ENCODE measurements at regions not wholly inside any gene's neighbourhood (a gene's known extent, or its start where the extent isn't known, plus 50 kb on each side); places are given as distances from the start of the nearest gene placed in this dataset.
"Not testable (repeated sequence)": the region's sequence is repeated elsewhere in the genome, so short reads cannot be mapped to it uniquely, and the experiment has no call there.

DNA sequence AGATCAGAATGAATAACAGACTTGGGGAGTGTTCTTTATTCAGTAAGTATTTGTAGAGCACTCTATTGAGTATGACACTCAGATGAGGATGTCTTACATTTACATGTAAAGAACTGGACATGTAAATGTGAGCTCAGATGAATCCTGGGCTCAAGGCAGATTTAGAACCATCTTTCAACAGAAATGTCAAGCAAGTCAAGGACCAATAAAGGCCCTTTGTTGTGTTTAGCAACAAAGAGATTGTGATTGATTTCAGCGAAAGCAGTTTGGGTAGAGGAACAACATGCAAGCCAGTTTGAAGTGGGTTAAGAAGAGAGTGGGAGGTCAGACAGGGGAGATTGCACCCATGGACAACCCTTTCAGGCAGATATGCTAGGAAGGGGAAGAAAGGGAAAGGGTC is 194.2 kb upstream of the DNAJC19 start:
- H3K79me2 ChIP-seq (ENCODE audit: insufficient read depth, low read length) = no peaks in the 10 kb centered on the region
- no peaks in the 10 kb centered on the region for H3F3A ChIP-seq (ENCODE audit: insufficient read depth)
- no peaks in the 10 kb centered on the region for H3K9me3 ChIP-seq (ENCODE audit: insufficient read depth, low read length)
- no peak overlapping the region for H3K4me2 ChIP-seq (ENCODE audit: low read depth, low read length, poor library complexity, severe bottlenecking)
- H3K27ac ChIP-seq (ENCODE audit: low read depth, low read length) = no peak overlapping the region
- no peaks in the 10 kb centered on the region for H3K36me3 ChIP-seq (ENCODE audit: low read length)
- no peak overlapping the region for H3K9ac ChIP-seq (ENCODE audit: low read length)
- no peaks in the 10 kb centered on the region for H4K20me1 ChIP-seq (ENCODE audit: low read depth, low read length)
- TF ChIP-seq EZH2phosphoT487 (conservative IDR thresholded peaks at IDR 0.05; ENCODE audit: low read length) = no peak
- TF ChIP-seq, protein P1, sequence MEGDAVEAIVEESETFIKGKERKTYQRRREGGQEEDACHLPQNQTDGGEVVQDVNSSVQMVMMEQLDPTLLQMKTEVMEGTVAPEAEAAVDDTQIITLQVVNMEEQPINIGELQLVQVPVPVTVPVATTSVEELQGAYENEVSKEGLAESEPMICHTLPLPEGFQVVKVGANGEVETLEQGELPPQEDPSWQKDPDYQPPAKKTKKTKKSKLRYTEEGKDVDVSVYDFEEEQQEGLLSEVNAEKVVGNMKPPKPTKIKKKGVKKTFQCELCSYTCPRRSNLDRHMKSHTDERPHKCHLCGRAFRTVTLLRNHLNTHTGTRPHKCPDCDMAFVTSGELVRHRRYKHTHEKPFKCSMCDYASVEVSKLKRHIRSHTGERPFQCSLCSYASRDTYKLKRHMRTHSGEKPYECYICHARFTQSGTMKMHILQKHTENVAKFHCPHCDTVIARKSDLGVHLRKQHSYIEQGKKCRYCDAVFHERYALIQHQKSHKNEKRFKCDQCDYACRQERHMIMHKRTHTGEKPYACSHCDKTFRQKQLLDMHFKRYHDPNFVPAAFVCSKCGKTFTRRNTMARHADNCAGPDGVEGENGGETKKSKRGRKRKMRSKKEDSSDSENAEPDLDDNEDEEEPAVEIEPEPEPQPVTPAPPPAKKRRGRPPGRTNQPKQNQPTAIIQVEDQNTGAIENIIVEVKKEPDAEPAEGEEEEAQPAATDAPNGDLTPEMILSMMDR (IDR thresholded peaks at IDR 0.05; ENCODE audit: insufficient read depth, low read length, poor library complexity, severe bottlenecking) = no peak
- H2AFZ ChIP-seq (ENCODE audit: low read depth, low read length, severe bottlenecking) = no peak overlapping the region
- H3K27me3 ChIP-seq (ENCODE audit: low read length) = no peaks in the 10 kb centered on the region
- no peak overlapping the region for H3K4me3 ChIP-seq (ENCODE audit: insufficient read depth, low read length, poor library complexity, severe bottlenecking)
- no peaks in the 10 kb centered on the region for H3K9me2 ChIP-seq (replicated peaks; ENCODE audit: insufficient read depth, low read length)

DNA sequence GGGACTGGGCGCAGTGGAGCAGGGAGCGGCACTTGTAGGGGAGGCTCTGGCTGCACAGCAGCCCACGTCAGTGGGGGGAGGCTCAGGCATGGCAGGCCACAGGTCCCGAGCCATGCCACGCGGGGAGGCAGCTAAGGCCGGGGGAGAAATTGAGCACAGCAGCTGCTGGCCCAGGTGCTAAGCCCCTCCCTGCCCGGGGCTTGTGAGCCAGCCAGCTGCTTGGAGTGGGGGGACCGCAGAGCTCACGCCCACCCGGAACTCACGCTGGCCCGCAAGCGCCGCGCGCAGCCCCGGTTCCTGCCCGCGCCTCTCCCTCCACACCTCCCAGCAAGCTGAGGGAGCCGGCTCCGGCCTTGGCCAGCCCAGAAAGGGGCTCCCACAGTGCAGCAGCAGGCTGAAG is 193.5 kb upstream of the DNAJC19 start:
- H3K27me3 ChIP-seq (ENCODE audit: low read length); H3K27ac ChIP-seq (ENCODE audit: low read depth, low read length); H3K36me3 ChIP-seq (ENCODE audit: low read length); H3K4me2 ChIP-seq (ENCODE audit: low read depth, low read length, poor library complexity, severe bottlenecking); H3K9me3 ChIP-seq (ENCODE audit: insufficient read depth, low read length); H3K9ac ChIP-seq (ENCODE audit: low read length); H3K79me2 ChIP-seq (ENCODE audit: insufficient read depth, low read length); H3K9me2 ChIP-seq (replicated peaks; ENCODE audit: insufficient read depth, low read length); H3K4me3 ChIP-seq (ENCODE audit: insufficient read depth, low read length, poor library complexity, severe bottlenecking); H3F3A ChIP-seq (ENCODE audit: insufficient read depth); H4K20me1 ChIP-seq (ENCODE audit: low read depth, low read length); H2AFZ ChIP-seq (ENCODE audit: low read depth, low read length, severe bottlenecking): not testable (repeated sequence)

DNA sequence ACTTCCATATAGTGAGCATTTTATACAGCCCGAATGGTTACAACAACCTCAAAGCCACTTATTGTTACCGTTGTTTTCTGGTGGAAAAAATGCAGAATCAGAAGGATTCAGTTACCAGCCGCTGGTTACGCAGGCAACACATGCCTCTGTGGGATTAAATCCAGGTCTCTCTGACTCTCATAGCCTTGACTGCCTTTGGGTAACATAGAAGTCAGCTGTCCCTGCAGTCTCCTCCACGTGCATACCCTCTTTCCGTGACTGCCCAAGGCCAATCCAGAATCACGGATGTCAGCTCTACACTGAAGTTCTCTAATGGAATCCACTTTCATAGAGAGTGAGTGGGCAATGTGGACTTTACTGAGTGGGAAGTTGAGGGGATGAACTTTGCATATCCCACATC is 189.5 kb upstream of the DNAJC19 start:
- no peaks in the 10 kb centered on the region for H3K36me3 ChIP-seq (ENCODE audit: low read length)
- TF ChIP-seq, protein P1 (IDR thresholded peaks at IDR 0.05; ENCODE audit: insufficient read depth, low read length, poor library complexity, severe bottlenecking) = no peak
- TF ChIP-seq EZH2phosphoT487 (conservative IDR thresholded peaks at IDR 0.05; ENCODE audit: low read length) = no peak
- no peaks in the 10 kb centered on the region for H4K20me1 ChIP-seq (ENCODE audit: low read depth, low read length)
- H3K9me2 ChIP-seq (replicated peaks; ENCODE audit: insufficient read depth, low read length) = no peaks in the 10 kb centered on the region
- no peak overlapping the region for H2AFZ ChIP-seq (ENCODE audit: low read depth, low read length, severe bottlenecking)
- no peaks in the 10 kb centered on the region for H3K27me3 ChIP-seq (ENCODE audit: low read length)
- no peaks in the 10 kb centered on the region for H3K79me2 ChIP-seq (ENCODE audit: insufficient read depth, low read length)
- no peak overlapping the region for H3K4me2 ChIP-seq (ENCODE audit: low read depth, low read length, poor library complexity, severe bottlenecking)
- no peaks in the 10 kb centered on the region for H3K9me3 ChIP-seq (ENCODE audit: insufficient read depth, low read length)
- H3F3A ChIP-seq (ENCODE audit: insufficient read depth) = no peaks in the 10 kb centered on the region
- no peak overlapping the region for H3K9ac ChIP-seq (ENCODE audit: low read length)
- no peak overlapping the region for H3K4me3 ChIP-seq (ENCODE audit: insufficient read depth, low read length, poor library complexity, severe bottlenecking)
- no peak overlapping the region for H3K27ac ChIP-seq (ENCODE audit: low read depth, low read length)

DNA sequence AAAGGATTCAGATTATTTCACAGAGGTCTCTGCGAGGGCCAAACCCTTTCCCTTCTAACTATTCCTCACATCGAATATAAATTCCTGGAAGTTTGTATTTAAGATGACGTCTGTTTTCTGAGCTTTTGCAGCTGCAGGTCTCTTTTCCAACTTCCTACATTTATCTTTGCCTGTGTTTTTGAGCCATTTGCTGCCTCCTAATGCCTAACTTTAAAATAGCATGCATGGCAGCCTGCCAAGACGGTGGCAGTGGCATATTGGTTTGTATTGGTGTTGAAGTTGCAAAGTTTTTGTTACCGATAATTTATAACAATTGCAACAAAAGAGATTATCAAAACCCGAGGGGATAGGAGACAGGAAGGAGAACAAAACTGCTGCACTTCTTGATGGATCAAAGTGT is 187.1 kb upstream of the DNAJC19 start:
- Histone ChIP-seq H3K4me3 (ENCODE audit: insufficient read depth, low read length, poor library complexity, severe bottlenecking) (no peak overlapping the region), H3F3A (ENCODE audit: insufficient read depth) (no peaks in the 10 kb centered on the region), H3K27ac (ENCODE audit: low read depth, low read length) (no peak overlapping the region), H2AFZ (ENCODE audit: low read depth, low read length, severe bottlenecking) (no peak overlapping the region), H4K20me1 (ENCODE audit: low read depth, low read length) (no peaks in the 10 kb centered on the region), H3K79me2 (ENCODE audit: insufficient read depth, low read length) (no peaks in the 10 kb centered on the region), H3K4me2 (ENCODE audit: low read depth, low read length, poor library complexity, severe bottlenecking) (no peak overlapping the region), H3K9ac (ENCODE audit: low read length) (no peak overlapping the region), H3K9me3 (ENCODE audit: insufficient read depth, low read length) (no peaks in the 10 kb centered on the region), H3K27me3 (ENCODE audit: low read length) (no peaks in the 10 kb centered on the region), H3K9me2 (replicated peaks; ENCODE audit: insufficient read depth, low read length) (no peaks in the 10 kb centered on the region), H3K36me3 (ENCODE audit: low read length) (no peaks in the 10 kb centered on the region)
- TF ChIP-seq, protein P1 (IDR thresholded peaks at IDR 0.05; ENCODE audit: insufficient read depth, low read length, poor library complexity, severe bottlenecking) = no peak
- TF ChIP-seq EZH2phosphoT487 (conservative IDR thresholded peaks at IDR 0.05; ENCODE audit: low read length) = no peak

Data from SU-DHL-6 (cell line).